ENCODE measurements at regions not wholly inside any gene's neighbourhood (a gene's known extent, or its start where the extent isn't known, plus 50 kb on each side); places are given as distances from the start of the nearest gene placed in this dataset.

DNA sequence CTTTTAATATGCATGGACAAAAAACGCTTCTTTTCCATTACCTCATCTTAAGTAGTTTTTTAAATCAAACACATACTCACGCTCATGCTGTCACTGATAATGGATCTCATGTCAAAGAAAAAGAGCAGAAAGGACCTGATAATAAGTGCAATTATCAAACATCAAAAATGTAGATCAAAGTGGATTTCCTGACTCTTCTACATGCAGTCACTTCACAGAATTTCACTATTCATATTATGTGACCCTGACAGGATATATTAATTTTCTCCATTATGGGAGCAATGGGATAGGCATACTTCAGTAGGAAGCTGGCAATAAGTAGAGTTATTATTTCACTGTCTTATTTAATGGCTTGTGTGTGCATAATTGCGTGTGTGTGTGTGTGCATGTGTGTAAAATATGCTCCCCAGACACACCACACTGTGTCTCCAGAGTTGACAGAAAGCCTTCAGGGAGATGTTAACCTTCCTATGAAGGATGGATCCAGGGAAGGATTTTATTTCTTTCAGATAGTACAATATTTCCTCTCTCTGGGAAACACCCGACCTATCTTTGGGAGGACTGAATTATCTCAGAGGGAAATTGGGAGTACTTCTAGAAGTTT, 445.2 kb downstream of the SH2D1A start:
- TF ChIP-seq ARNTL (CRISPR knock-in tag; IDR thresholded peaks at IDR 0.05; ENCODE audit: borderline replicate concordance, low read depth): no peak
- no peak for TF ChIP-seq ZNF70 (CRISPR knock-in tag; IDR thresholded peaks at IDR 0.05)
- TF ChIP-seq, protein P1, sequence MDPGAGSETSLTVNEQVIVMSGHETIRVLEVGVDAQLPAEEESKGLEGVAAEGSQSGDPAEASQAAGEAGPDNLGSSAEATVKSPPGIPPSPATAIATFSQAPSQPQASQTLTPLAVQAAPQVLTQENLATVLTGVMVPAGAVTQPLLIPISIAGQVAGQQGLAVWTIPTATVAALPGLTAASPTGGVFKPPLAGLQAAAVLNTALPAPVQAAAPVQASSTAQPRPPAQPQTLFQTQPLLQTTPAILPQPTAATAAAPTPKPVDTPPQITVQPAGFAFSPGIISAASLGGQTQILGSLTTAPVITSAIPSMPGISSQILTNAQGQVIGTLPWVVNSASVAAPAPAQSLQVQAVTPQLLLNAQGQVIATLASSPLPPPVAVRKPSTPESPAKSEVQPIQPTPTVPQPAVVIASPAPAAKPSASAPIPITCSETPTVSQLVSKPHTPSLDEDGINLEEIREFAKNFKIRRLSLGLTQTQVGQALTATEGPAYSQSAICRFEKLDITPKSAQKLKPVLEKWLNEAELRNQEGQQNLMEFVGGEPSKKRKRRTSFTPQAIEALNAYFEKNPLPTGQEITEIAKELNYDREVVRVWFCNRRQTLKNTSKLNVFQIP (CRISPR knock-in tag; IDR thresholded peaks at IDR 0.05; ENCODE audit: borderline replicate concordance, low read depth): no peak
- no peak for TF ChIP-seq ISL1 (CRISPR knock-in tag; IDR thresholded peaks at IDR 0.05)
- no peak for TF ChIP-seq CREB5 (CRISPR knock-in tag; IDR thresholded peaks at IDR 0.05; ENCODE audit: low read depth)
- no peak for TF ChIP-seq ZNF8 (CRISPR knock-in tag; IDR thresholded peaks at IDR 0.05)
- TF ChIP-seq PPARA (CRISPR knock-in tag; IDR thresholded peaks at IDR 0.05; ENCODE audit: borderline replicate concordance): no peak
- TF ChIP-seq, protein P2, sequence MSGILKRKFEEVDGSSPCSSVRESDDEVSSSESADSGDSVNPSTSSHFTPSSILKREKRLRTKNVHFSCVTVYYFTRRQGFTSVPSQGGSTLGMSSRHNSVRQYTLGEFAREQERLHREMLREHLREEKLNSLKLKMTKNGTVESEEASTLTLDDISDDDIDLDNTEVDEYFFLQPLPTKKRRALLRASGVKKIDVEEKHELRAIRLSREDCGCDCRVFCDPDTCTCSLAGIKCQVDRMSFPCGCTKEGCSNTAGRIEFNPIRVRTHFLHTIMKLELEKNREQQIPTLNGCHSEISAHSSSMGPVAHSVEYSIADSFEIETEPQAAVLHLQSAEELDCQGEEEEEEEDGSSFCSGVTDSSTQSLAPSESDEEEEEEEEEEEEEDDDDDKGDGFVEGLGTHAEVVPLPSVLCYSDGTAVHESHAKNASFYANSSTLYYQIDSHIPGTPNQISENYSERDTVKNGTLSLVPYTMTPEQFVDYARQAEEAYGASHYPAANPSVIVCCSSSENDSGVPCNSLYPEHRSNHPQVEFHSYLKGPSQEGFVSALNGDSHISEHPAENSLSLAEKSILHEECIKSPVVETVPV (CRISPR knock-in tag; IDR thresholded peaks at IDR 0.05): no peak
- TF ChIP-seq BACH2 (CRISPR knock-in tag; IDR thresholded peaks at IDR 0.05; ENCODE audit: borderline replicate concordance): no peak
- TF ChIP-seq PATZ1 (CRISPR knock-in tag; IDR thresholded peaks at IDR 0.05; ENCODE audit: borderline replicate concordance): no peak
- ATAC-seq: no peak

DNA sequence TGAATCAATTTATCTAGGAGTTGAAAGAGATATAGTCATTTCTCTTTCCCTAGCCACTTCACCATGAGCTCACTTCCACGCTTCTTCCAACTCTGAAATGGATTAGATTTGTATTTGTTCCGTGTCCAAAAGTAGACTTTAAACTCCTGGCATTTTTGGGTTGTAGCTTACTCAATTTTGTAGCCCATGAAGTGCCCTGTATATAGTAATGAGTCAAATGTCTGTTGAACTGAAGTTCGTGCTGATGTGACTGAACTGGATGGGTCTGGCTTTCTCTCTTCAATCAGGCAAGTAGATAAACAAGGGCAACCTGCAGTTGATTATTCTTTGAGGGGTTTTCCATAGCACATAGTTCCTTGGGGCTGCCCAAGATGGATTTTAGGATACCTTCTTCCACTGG, 450.6 kb downstream of the SH2D1A start:
- TF ChIP-seq SNAI2 (CRISPR knock-in tag; IDR thresholded peaks at IDR 0.05) (no peak), ZNF70 (CRISPR knock-in tag; IDR thresholded peaks at IDR 0.05) (no peak), PATZ1 (CRISPR knock-in tag; IDR thresholded peaks at IDR 0.05; ENCODE audit: borderline replicate concordance) (no peak), ISL1 (CRISPR knock-in tag; IDR thresholded peaks at IDR 0.05) (no peak), ARNTL (CRISPR knock-in tag; IDR thresholded peaks at IDR 0.05; ENCODE audit: borderline replicate concordance, low read depth) (no peak), ZFP30 (CRISPR knock-in tag; IDR thresholded peaks at IDR 0.05) (no peak), ZFP3 (CRISPR knock-in tag; IDR thresholded peaks at IDR 0.05) (no peak), PPARA (CRISPR knock-in tag; IDR thresholded peaks at IDR 0.05; ENCODE audit: borderline replicate concordance) (no peak)
- ATAC-seq: no peak

DNA sequence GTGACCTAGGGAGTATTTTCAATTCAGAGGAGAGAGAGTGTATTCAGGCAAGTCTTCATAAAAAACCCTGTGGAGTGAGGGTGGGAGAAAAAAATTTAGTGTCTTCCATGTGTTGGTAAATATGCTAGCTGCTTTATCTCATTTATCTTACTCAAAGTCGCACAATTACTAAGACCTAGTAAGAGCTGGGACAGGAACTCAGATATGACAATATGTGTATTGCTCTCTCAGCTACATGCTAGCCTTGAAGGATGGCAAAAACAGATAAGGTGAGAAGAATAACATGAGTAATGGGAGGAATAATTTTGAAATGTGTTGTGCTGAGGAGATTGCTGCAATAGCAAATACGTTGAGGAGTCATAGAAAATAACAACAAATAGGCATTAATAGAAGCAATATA, 458.6 kb downstream of the SH2D1A start:
- no peak for ATAC-seq
- TF ChIP-seq ESRRG (CRISPR knock-in tag; IDR thresholded peaks at IDR 0.05) (no peak), TCF4 (CRISPR knock-in tag; IDR thresholded peaks at IDR 0.05; ENCODE audit: borderline replicate concordance) (no peak), ISL1 (CRISPR knock-in tag; IDR thresholded peaks at IDR 0.05) (no peak), CREB5 (CRISPR knock-in tag; IDR thresholded peaks at IDR 0.05; ENCODE audit: low read depth) (no peak), ZC3H10 (CRISPR knock-in tag; IDR thresholded peaks at IDR 0.05) (no peak), ARNTL (CRISPR knock-in tag; IDR thresholded peaks at IDR 0.05; ENCODE audit: borderline replicate concordance, low read depth) (no peak), TOX (CRISPR knock-in tag; IDR thresholded peaks at IDR 0.05; ENCODE audit: borderline replicate concordance) (no peak), PATZ1 (CRISPR knock-in tag; IDR thresholded peaks at IDR 0.05; ENCODE audit: borderline replicate concordance) (no peak), GLIS3 (CRISPR knock-in tag; IDR thresholded peaks at IDR 0.05) (no peak), RARB (CRISPR knock-in tag; IDR thresholded peaks at IDR 0.05) (no peak), ZFP30 (CRISPR knock-in tag; IDR thresholded peaks at IDR 0.05) (no peak), TSHZ2 (CRISPR knock-in tag; IDR thresholded peaks at IDR 0.05) (no peak), ZFP3 (CRISPR knock-in tag; IDR thresholded peaks at IDR 0.05) (no peak)
- TF ChIP-seq, protein P2 (CRISPR knock-in tag; IDR thresholded peaks at IDR 0.05): no peak
